GM04503 (cell line): ENCODE measurements at regions not wholly inside any gene's neighbourhood (a gene's known extent, or its start where the extent isn't known, plus 50 kb on each side); places are given as distances from the start of the nearest gene placed in this dataset.
"Not testable (repeated sequence)": the region's sequence is repeated elsewhere in the genome, so short reads cannot be mapped to it uniquely, and the experiment has no call there.

Source experiments
- DNase-seq: peaks from one replicate; pipeline ENCODE4 v3.0.0-alpha.2; 2012; ENCODE audit warnings: low read depth

DNA sequence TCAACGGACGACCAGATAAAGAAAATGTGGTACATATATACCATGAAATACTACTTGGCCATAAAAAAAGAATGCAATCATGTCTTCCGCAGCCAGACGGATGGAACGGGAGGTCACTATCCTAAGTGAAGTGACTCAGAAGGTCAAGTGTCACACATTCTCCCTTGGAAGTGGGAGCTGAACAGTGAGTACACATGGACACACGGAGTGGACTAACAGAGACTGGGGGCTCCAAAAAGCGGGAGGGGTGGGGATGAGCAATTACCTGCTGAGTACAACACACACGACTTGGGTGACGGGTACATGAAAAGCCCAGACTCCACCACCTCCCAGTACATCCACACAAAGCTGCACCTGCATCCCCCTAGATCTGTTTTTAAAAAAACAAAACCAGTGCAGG is 62.5 kb upstream of the TNK2 start:
- not testable (repeated sequence) for DNase-seq

DNA sequence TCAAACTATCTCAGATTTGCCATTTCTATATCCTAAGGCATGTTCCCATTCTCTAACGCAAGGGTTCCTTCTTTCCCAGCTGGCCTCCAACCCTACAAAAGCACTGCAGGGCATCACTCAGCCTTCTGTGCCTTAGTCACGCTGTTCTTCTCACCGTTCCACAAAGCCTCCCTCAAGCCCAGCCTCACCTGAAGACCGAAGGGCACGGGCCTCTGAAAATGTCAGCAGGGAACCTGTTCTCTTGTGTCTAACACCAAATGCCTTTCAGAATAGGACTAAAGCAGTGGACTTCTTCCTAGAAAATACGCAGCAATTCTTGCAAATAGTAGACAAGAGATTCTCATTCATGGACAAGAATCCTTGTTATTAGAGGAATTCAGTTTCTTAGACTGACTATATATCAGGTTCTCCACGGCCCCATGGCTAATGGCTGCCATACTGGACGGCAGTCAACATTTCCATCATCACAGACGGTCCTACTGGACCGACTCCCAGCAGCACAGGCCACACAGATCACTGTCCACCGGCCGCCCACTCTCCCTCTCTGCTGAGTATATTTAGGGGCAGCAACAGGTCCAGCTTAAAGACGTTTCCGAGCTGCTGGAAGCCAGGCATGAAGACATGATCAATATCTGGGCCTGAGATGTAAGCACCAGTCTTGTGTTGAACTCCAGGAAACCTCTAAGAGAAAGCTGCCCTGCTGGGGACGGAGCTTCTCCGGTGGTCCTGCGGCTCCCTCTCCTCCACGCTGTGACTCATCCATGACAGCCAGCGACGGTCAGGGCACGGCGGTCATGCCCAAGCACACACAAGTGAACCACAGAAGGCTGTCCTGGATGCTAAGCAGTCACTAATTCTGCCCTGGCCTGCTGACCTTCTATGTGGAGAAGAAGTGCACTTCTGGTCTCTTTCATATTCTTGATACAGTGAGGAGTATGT is 61.8 kb upstream of the TNK2 start:
- DNase-seq = not testable (repeated sequence)

DNA sequence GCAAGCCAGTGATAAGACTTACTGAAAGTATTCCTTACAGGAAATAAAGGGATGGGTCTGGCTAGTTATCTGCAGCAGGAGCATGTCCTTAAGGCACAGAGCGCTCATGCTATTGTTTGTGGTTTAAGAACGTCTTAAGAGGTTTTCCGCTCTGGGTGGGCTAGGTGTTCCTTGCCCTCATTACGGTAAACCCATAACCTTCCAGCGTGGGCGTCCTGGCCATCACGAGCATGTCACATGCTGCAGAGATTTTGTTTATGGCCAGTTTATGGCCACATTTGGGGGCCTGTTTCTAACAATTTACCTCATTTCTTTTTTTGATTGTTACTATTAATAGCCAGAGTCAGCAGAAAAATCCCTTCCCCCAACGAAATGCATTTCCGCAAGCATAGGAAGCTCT is 61.0 kb upstream of the TNK2 start:
- not testable (repeated sequence) for DNase-seq

DNA sequence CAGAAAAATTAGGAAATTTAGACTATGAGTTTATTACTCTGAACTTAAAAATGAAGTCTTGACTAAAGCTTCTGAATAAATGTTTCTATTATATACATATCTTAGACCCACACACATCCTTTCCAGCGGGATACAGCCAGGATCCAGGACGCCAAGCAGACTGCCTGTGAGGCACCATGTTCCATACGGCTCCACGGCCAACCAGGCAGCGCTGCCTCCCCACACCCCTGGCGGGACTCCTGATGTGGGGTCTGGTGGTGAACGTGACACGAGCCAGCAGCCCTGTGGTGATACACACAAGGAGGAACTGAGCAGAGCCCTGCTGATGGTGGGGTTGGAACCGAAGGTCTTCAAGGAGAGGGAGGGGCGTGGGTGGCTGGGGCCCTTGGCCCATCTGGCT is 59.8 kb upstream of the TNK2 start:
- not testable (repeated sequence) for DNase-seq

DNA sequence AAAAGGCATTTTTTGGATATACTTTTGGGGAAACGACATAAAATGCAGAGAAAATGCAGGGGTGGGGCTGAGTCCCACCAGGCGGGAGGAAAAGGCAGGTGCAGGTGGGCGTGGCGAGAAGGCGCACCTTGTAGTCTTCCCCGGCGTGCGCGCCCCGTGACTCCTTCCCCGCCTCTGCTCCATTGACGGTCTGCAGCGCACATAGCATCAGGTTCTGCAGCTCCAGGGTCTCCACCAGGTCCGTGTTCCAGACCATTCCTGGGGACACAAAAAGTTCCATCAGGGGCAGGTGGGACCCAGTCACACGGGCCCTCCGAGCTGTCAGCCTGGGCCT is 59.0 kb upstream of the TNK2 start:
- DNase-seq = not testable (repeated sequence)

DNA sequence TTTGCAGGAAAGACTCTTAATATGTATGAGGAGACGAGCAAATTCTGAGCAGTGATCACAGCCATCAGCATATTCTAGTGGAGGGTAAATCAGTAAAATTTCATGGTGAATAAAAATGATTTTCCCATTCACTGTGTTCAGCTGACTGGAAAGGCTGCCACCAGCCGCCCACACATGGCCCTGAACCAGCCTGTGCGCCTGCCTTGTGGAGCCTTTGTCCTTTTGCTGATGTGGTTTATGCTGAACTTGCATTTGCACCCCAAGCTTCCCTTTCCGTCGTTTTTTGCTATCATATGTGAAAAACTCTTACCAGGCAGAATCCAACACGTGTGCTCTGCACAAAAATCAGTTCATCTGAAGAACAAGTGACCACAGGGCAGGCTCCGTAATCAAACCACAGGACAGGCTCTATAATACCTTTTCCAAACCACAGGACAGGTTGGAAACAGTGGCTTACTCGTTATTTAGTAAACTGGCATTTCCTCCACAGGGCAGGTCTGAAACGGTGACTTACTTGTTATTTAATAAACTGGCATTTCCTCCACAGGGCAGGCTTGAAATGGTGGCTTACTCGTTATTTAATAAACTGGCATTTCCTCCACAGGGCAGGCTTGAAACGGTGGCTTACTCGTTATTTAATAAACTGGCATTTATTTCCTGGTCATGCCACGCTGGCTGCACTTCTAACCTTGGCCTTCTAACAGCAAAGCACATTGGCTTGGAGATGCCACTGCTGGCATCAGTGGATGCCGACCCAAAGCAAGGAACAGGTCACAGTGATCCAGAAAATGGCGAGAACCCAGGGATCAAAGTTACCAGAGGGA is 58.4 kb upstream of the TNK2 start:
- DNase-seq = not testable (repeated sequence)

DNA sequence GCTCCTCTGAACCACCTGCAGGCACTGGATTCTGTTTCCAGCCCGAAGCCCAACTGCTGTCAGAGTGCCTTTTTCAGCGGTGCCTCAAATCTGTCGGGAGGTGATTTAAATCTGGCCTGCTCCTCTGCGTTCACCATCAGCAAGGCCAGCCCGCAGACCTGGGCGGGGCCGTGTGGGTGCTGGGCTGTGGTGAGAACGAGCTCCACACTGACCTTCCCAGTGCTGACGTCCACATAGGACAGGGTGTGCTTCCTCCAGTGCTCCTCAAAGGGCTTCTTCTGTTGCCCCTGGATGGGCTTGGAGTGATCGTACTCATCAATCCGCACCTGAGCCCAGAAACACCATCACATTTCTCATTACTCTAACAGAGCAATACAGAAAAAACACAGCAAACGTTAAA is 56.9 kb upstream of the TNK2 start:
- DNase-seq = not testable (repeated sequence)

DNA sequence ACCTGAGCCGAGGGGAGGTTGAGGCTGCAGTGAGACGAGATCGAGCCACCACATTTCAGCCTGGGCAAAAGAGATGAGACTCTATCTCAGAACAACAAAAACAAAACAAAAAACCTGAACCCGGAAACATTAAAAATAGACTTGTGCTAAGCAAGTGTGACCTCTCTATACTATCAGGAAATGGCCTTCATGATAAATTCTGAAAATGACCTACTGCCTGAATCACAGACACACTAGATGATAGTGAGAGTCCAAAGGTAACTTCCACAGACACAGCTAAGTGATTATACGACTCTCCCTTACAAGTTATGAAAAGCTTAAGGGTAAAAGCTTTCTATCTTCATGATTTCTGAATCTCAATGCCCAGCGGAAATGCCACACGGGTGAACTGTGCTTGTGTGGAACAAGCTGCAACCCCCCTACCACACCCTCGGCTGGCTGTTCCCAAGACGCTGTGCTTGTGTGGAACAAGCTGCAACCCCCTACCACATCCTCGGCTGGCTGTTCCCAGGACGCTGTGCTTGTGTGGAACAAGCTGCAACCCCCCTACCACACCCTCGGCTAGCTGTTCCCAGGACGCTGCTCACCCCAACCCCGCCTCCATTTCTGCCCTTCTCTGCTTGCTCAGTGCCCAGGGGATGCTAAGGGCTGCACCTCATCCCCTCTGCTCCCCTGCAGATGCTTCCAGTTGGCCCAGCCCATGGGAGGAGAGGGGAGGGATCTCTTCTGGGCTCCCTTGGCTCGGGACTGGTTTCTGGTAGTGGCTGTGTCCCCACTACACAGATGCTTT is 56.2 kb upstream of the TNK2 start:
- not testable (repeated sequence) for DNase-seq

DNA sequence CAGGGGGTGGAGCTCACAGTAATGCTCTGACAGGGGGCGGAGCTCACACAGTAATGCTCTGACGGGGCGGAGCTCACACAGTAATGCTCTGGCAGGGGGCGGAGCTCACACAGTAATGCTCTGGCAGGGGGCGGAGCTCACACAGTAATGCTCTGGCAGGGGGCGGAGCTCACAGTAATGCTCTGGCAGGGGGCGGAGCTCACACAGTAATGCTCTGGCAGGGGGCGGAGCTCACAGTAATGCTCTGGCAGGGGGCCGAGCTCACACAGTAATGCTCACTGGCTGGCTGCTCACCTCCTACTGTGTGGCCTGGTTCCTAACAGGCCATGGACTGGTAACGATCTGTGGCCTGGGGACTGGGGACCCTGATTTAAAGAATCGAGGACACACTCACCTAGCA is 53.9 kb upstream of the TNK2 start:
- not testable (repeated sequence) for DNase-seq

DNA sequence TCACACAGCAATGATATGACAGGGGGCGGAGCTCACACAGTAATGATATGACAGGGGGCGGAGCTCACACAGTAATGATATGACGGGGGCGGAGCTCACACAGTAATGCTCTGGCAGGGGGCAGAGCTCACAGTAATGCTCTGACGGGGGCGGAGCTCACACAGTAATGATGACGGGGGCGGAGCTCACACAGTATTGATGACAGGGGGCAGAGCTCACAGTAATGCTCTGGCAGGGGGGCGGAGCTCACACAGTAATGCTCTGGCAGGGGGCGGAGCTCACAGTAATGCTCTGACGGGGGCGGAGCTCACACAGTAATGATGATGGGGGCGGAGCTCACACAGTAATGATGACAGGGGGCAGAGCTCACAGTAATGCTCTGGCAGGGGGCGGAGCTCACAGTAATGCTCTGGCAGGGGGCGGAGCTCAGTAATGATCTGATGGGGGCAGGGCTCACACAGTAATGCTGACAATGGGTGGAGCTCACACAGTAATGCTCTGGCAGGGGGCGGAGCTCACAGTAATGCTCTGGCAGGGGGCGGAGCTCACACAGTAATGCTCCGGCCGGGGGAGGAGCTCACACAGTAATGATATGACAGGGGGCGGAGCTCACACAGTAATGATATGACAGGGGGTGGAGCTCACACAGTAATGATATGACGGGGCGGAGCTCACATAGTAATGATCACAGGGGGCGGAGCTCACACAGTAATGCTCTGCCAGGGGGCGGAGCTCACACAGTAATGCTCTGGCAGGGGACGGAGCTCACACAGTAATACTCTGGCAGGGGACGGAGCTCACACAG is 52.8 kb upstream of the TNK2 start:
- not testable (repeated sequence) for DNase-seq

DNA sequence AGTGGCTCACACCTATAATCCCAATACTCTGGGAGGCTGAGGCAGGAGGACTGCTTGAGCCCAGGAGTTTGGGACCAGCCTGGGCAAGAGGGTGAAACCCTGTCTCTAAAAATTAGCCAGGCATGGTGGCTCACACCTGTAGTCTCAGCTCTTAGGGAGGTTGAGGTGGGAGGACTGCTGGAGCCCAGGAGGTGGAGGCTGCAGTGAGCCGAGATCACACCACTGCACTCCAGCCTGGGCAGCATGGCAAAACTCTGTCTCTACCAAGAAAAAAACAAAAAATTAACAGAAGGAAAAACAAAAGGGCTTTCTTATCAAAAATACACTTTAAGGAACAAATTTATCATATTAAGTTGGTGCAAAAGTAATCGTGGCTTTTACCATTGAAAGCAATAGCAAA is 51.8 kb upstream of the TNK2 start:
- DNase-seq = not testable (repeated sequence)

DNA sequence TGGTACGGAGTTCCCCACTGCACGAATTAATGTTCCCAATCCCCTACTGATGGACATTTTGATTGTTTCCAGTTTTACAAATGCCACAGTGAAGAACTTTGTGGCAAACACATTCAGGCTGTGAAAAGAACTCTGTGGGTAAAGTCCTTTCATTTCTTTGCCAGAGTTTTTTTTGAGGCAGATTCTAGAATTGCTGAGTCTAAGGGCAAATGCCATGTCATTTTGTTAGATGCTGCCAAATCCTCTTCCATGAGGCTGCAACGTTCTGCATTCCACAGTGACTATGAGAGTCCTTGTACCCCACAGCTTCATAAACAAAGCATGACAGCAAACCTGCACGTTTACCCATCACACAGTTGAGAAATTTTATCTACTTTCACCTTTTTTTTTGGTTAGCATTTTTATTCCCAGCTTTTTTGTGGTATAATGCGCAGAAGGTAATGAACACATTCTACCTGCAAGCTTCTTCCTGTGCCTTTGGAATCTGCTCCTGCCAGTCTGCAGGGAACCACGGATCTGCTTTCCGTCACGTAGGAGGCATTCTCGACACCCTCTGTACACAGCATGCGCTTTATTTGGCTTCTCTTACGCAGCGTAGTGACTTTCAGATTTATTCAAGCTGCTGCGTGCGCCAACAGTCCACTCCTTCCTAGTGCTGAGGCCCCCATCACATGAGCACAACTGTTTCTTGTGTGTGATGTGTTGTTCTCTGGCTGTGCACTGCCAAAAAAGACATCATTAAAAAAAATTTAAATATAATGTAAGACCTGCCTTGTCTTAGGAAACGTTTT is 51.2 kb upstream of the TNK2 start:
- not testable (repeated sequence) for DNase-seq

DNA sequence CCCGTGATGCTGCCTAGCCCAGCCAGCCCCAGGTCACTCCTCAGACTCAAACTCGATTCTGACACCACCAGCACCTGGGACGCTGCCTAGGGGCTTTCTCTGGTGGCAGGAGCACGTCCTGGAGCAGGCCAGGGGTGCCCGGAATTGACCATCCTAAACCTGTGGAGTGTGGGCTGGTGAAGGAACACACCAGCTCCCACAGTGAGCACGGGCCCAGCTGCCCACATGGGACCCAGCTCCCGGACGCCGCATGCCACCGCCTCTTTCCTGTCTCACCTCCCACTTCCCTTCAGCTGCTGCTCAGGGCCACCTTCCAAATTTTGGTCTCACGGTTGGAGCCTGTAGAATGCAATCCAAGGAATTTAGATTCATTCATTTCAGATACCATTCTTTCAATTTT is 50.4 kb upstream of the TNK2 start:
- DNase-seq = not testable (repeated sequence)
